B cell (primary cell): ENCODE measurements at regions not wholly inside any gene's neighbourhood (a gene's known extent, or its start where the extent isn't known, plus 50 kb on each side); places are given as distances from the start of the nearest gene placed in this dataset.
"Not testable (repeated sequence)": the region's sequence is repeated elsewhere in the genome, so short reads cannot be mapped to it uniquely, and the experiment has no call there.

Experiments
- EZH2 ChIP-seq: IDR thresholded peaks from 2 replicates; pipeline ENCODE4 v1.6.1; 2012; ENCODE audit warnings: borderline replicate concordance, low read depth, mild to moderate bottlenecking, moderate library complexity, low read length; ENCODE audit not compliant: insufficient read depth, poor library complexity, severe bottlenecking
- TF ChIP-seq, protein P1 (sequence below): fragments of 200-600 bp; IDR thresholded peaks from one replicate; pipeline ENCODE4 v1.8.0; 2022; ENCODE audit warnings: antibody characterized with exemption, mild to moderate bottlenecking

DNA sequence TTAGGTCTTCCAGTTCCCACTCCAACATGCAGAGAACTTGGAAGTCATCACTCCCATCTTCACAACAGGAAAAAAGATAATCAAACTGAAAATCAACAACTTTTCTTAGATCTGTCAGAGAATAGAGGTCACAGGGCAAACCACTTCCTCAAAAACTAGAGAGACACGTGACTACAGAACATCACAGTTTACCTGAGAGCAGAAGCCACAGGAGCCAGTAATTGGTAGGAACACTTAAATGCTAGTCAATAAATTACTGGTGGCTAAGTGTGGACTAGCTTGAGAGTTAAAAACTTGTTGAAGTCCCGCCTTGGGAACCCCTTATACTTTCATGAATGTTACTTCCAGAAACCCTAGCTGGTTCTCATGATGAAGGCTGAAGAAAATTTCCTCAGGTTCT, 81.1 kb downstream of the THSD1 start:
- TF ChIP-seq, protein P1, sequence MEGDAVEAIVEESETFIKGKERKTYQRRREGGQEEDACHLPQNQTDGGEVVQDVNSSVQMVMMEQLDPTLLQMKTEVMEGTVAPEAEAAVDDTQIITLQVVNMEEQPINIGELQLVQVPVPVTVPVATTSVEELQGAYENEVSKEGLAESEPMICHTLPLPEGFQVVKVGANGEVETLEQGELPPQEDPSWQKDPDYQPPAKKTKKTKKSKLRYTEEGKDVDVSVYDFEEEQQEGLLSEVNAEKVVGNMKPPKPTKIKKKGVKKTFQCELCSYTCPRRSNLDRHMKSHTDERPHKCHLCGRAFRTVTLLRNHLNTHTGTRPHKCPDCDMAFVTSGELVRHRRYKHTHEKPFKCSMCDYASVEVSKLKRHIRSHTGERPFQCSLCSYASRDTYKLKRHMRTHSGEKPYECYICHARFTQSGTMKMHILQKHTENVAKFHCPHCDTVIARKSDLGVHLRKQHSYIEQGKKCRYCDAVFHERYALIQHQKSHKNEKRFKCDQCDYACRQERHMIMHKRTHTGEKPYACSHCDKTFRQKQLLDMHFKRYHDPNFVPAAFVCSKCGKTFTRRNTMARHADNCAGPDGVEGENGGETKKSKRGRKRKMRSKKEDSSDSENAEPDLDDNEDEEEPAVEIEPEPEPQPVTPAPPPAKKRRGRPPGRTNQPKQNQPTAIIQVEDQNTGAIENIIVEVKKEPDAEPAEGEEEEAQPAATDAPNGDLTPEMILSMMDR, result not testable (repeated sequence)
- TF ChIP-seq EZH2, result not testable (repeated sequence)
